Hepatocyte (in vitro differentiated cells): ENCODE measurements at regions not wholly inside any gene's neighbourhood (a gene's known extent, or its start where the extent isn't known, plus 50 kb on each side); places are given as distances from the start of the nearest gene placed in this dataset.

Experiments used
- CTCF ChIP-seq: fragments of 200-600 bp; sonication (generic); IDR thresholded peaks from 2 replicates; pipeline ENCODE4 v1.5.1; 2016; ENCODE audit warnings: antibody characterized with exemption, mild to moderate bottlenecking; ENCODE audit not compliant: poor library complexity
- EZH2 ChIP-seq: fragments of 200-600 bp; sonication (generic); IDR thresholded peaks from 2 replicates; pipeline ENCODE4 v1.6.1; 2016; ENCODE audit warnings: antibody characterized with exemption, mild to moderate bottlenecking, borderline replicate concordance
- EZH2phosphoT487 ChIP-seq: fragments of 200-600 bp; sonication (generic); IDR thresholded peaks from one replicate; pipeline ENCODE4 v1.6.1; 2018; ENCODE audit warnings: antibody characterized with exemption, mild to moderate bottlenecking, low read depth, moderate library complexity; ENCODE audit not compliant: unreplicated experiment, severe bottlenecking

GRCh38 chr4:84024405-84024804 is 474.7 kb downstream of the NKX6-1 start:
- no peak for TF ChIP-seq CTCF
- no peak for TF ChIP-seq EZH2
- no peak for TF ChIP-seq EZH2phosphoT487
